KBM-7 (cell line): ENCODE measurements at regions not wholly inside any gene's neighbourhood (a gene's known extent, or its start where the extent isn't known, plus 50 kb on each side); places are given as distances from the start of the nearest gene placed in this dataset.
A peak's percentile ranks its signal among the peaks of the same experiment; 100 is the strongest.

Experiments used
- DNase-seq: peaks from one replicate; pipeline ENCODE4 v3.0.0-alpha.2; 2015
- in situ Hi-C: fragments of 300-500 bp; cut with MboI; formaldehyde crosslinking; loops from 2 replicates; pipeline ENCODE4 v1.14.3; 2020; ENCODE audit warnings: low sequenced_read_pairs, low pct_unique_long_range_greater_than_20kb, mixed read lengths

DNA sequence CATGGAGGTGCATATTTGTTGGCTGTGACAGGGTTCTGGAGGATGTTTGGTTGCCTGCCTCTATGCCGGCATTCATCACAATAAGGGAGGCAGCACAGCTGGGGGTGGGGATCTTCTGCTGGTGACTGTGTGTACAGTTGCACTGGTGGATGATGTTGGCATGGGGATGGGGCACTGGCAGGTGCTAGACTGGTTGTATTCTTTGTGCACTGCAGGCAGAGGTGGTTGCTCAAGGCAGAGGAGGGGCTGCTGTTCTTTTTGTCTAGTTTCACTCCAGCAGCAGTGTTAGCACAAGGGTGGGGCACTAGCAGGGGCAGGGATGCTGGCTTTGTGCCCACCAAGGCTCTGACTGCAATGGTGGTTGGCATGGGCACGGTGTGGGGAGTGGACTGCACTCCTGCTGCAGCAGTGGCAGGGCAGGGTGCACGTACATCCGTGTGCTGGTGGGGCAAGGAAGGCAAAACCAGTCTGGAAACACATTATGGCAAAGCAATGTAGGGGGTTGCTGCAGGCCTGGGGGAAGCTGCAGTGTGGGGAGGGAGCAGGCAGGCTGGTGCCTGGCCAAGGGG, 69.3 kb downstream of the ISOC1 start:
- in situ Hi-C loops: no loop called here

GRCh38 chr5:129170050-129170449, 75.5 kb downstream of the ISOC1 start:
- DNase-seq: no peak
- in situ Hi-C loops: no loop called here

More for the DNA sequence above, 69.3 kb downstream of the ISOC1 start:
- no peak for DNase-seq

- DNase-seq: no peak
- in situ Hi-C loops: no loop called here
Measured at GRCh38 chr5:129171194-129171944, 76.8 kb downstream of the ISOC1 start.

GRCh38 chr5:129172580-129172979, 78.0 kb downstream of the ISOC1 start:
- peak; percentile 3 for DNase-seq
- in situ Hi-C loops: no loop called here

DNA sequence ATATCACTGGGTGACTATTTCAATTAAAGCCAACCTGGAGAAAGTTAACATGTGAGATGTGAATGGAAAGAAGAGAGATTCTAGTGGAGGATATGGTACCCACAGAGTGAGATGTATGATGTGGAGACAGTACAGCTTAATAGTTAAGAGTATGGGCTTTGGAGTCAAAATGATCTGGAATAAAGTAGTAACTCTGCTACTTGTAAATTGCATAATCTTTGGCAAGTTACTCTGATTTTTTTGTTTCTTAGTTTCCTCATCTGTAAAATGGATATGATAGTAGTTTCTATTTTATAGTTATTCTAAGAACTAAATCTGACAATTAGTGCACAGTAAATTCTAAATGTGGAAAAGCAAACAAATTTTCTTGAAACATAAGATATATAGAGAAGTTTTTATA, 79.2 kb downstream of the ISOC1 start:
- in situ Hi-C loops: no loop called here
- no peak for DNase-seq

DNA sequence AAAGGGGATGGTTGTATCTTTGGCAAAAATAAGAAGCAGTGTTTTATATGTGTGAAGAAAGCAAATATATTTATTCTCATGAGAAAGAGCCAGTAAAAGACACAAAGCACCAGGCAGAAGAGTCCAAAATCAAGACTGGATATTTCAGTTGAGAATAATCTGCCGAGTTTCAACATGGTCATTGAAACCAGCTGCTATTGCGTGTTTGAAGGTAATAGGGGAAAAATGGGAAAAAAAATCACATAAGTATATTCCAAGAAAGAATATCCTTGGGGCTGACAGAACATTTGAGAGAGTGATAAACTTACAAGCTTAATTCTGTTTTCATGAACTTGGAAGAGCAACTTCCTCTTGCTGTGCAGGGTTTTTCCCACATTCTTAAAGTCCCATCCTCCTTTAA, 79.9 kb downstream of the ISOC1 start:
- no peak for DNase-seq
- in situ Hi-C loops: no loop called here

DNA sequence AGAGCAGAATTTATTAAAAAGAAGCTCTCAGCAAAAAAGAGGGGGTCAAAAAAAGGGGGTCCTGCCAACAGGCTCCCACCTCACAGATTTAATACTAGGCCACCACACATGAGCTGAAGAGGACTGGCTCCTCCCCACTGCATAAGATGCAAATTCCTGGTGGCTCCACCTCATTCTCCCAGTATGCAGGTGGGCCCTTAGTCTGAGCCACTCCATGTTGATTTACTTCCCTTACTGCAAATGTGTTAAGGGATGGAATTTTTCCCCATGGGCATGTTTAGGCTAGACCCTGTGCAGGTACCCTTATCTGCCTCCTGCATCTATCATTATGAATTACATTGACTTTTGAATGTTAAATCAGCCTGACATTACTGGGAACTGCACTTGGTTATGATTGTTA, 82.9 kb downstream of the ISOC1 start:
- DNase-seq: no peak
- in situ Hi-C loops: no loop called here

DNA sequence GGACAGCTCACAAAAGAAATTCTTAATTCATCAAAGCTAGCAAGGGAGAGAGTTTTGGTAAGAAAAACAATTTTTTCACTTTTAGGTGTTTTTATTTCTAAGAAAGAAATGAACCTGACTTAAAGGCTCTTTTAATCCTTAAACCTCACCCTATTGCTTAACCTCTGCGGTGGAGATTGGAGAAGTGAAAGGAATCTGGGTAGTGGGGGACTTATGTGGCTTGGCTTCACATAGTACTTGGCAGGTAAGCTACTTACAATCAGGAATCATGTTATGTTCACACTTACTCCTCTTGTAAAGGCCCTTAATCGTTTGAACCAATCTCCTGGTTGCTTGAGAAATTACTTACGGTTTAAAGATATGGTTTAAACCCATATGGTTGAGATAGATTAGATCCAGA, 104.8 kb downstream of the ISOC1 start:
- in situ Hi-C loops: no loop called here
- no peak for DNase-seq

DNA sequence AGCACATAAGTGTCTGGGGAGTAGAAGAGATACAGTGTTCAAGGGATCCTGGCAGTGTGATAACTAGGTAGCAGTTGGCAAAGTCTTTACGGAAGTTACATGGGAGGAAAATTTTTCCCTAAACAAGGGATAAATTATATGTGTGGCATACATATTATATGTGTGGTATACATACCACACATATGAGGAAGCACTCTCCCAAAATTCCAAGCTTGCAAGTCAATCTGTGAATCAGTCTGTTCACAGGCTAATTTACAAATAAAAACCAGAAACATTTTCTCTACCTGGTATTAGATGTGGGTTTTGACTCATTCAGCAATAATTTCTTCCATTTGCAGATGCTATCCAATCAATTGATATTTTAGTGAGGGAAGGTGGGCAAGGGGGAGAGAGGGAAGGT, 110.0 kb downstream of the ISOC1 start:
- no peak for DNase-seq
- in situ Hi-C loops: no loop called here

DNA sequence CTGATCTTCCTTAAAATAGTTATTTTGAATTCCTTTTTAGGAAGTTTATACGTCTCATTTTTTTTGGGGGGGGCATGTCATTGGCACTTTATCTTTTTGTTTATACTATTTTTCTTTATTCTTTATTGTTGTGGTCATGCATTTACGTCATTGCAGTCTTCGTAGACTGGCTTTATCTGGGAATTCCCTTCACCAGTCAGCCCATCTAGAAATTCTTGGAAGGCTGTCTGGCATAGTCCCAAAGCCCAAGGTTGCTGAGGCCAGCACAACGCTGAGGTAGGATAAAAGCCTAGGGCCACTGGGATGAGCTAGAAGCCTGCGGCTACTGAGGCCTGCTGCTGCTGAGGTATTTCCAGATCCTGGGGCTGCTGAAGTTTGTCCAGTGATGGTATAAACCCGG, 121.5 kb downstream of the ISOC1 start:
- in situ Hi-C loops: no loop called here

GRCh38 chr5:129217179-129217578, 122.6 kb downstream of the ISOC1 start:
- no peak for DNase-seq
- in situ Hi-C loops: no loop called here

More for the DNA sequence above, 121.5 kb downstream of the ISOC1 start:
- no peak for DNase-seq

- in situ Hi-C loops: no loop called here
- no peak for DNase-seq
Measured at GRCh38 chr5:129223178-129223577, 128.6 kb downstream of the ISOC1 start.

DNA sequence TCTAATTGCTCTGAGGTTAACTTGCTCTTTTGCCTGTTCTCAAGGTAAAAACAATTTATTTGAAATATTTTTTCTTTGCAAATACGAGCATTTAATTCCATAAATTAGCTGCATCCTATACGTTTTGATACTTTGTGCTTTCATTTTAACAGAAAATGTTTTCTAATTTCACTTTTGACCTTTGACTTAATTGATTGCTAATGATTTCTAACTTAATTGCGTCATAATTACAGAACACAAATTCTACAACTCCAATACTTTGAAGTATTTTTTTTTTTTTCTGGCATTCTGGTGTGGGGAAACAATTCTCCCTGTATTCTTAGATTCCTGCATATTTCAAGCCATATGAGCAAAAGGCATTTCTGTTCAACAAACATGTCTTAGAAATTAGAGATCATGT, 134.0 kb downstream of the ISOC1 start:
- DNase-seq: no peak
- in situ Hi-C loops: no loop called here

- in situ Hi-C loops: no loop called here
- DNase-seq: no peak
Measured at GRCh38 chr5:129241755-129242154, 147.2 kb downstream of the ISOC1 start.

DNA sequence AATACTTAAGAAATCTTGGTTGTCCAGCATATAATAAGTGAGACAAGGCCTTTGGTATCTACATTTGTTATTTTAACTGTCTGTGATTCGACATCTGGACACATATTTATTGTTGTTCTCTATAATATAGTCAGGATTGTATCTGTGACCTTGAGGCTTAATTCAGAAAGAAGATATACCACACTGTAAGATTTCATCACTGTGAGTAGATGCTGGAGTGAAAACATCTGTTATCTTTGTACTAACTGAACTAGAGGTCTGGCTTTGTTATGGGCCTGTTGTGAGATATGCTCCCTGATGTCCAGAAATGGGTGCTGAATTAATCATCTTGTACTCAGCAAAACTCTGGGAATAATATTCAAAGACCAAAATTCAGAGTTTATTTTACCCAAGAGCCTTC, 148.5 kb downstream of the ISOC1 start:
- DNase-seq: no peak

GRCh38 chr5:129244478-129244877, 149.9 kb downstream of the ISOC1 start:
- in situ Hi-C loops: no loop called here
- DNase-seq: no peak

More for the DNA sequence above, 148.5 kb downstream of the ISOC1 start:
- in situ Hi-C loops: no loop called here

GRCh38 chr5:129245489-129245888, 150.9 kb downstream of the ISOC1 start:
- no peak for DNase-seq

GRCh38 chr5:129246088-129246487, 151.5 kb downstream of the ISOC1 start:
- in situ Hi-C loops: no loop called here

More at GRCh38 chr5:129245489-129245888, 150.9 kb downstream of the ISOC1 start:
- in situ Hi-C loops: no loop called here

GRCh38 chr5:129249886-129250285, 155.3 kb downstream of the ISOC1 start:
- in situ Hi-C loops: no loop called here
- DNase-seq: no peak

More at GRCh38 chr5:129246088-129246487, 151.5 kb downstream of the ISOC1 start:
- no peak for DNase-seq

DNA sequence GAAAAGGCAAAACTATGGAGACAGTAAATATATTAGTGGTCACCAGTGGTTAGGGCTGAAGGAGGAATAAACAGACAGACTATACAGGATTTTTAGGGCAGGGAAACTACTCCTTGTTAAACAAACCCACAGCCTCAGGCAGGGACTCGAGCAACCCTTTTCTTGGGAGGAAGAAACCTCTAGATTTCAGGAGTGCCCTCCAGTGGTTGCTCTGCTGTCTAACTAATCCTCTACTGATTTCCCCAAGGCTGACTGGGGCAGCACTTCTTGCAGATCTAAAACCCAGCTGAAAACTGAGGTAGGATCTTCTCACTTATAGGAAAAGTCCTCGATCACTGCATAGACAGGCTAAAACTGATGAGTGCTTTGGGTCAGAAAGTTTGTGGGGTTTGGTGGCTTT, 176.8 kb downstream of the ISOC1 start:
- in situ Hi-C loops: no loop called here
- peak; percentile 15 for DNase-seq

DNA sequence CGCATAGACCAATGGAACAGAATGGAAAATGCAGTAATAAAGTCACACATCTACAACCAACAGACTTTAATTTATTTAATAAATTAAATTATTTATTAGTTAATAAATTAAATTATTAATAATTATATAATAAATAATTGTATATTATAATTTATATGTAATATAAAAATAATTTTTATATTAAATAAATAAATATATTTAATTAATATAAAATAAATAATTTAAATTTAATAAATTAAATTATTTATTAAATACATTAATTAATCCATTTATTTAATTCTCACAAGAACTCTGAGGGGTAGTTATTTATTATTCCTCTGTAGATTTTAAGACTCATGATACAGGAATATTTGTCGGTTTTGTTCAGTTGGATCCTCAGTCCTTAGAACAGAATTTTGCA, 176.1 kb upstream of the ADAMTS19 start:
- no peak for DNase-seq
- in situ Hi-C loops: no loop called here
